Tibial nerve (tissue), 4 donors: ENCODE measurements at regions not wholly inside any gene's neighbourhood (a gene's known extent, or its start where the extent isn't known, plus 50 kb on each side); places are given as distances from the start of the nearest gene placed in this dataset.

Source experiments
- CTCF ChIP-seq, 5 experiments: fragments of 200-600 bp in 3 of 5; fragments of 450-650 bp in 2 of 5; sonication (generic) in 3 of 5; IDR thresholded peaks; one replicate each; pipeline ENCODE4 v1.5.1; 2016 to 2019; ENCODE audit warnings: antibody characterized with exemption in 5 of 5, mild to moderate bottlenecking in 3 of 5, moderate library complexity in 2 of 5
- EP300 ChIP-seq, 2 donors: sonication (generic); formaldehyde crosslinking; IDR thresholded peaks; one replicate each; pipeline ENCODE4 v1.6.1; 2017; ENCODE audit warnings: antibody characterized with exemption in 2 of 2, mild to moderate bottlenecking in 1 of 2
- POLR2A ChIP-seq, 2 donors: fragments of 450-650 bp; IDR thresholded peaks; one replicate each; pipeline ENCODE4 v1.6.1; 2017; ENCODE audit warnings: antibody characterized with exemption in 2 of 2, mild to moderate bottlenecking in 2 of 2, moderate library complexity in 2 of 2

GRCh38 chr13:105962080-105962479 is 573.4 kb downstream of the EFNB2 start:
- no peak for TF ChIP-seq POLR2A (IDR thresholded peaks at IDR 0.05)
- no peak for TF ChIP-seq CTCF (IDR thresholded peaks at IDR 0.05)
- no peak for TF ChIP-seq EP300 (IDR thresholded peaks at IDR 0.05)
